GM23338 (cell line): ENCODE measurements at regions not wholly inside any gene's neighbourhood (a gene's known extent, or its start where the extent isn't known, plus 50 kb on each side); places are given as distances from the start of the nearest gene placed in this dataset.

ENCODE experiments used
- CREB1 ChIP-seq: fragments of 250-450 bp; sonication (Bioruptor Pico); IDR thresholded peaks from 2 replicates; pipeline ENCODE4 v1.5.0; 2020; ENCODE audit warnings: low read depth, mild to moderate bottlenecking, moderate library complexity
- EZH2 ChIP-seq: fragments of 200-600 bp; sonication (generic); IDR thresholded peaks from one replicate; pipeline ENCODE4 v1.8.0; 2017; ENCODE audit warnings: antibody characterized with exemption, mild to moderate bottlenecking, low read depth; ENCODE audit not compliant: unreplicated experiment
- EZH2phosphoT487 ChIP-seq: fragments of 200-600 bp; sonication (generic); IDR thresholded peaks from one replicate; pipeline ENCODE4 v1.8.1; 2018; ENCODE audit warnings: antibody characterized with exemption; ENCODE audit not compliant: unreplicated experiment
- POLR2AphosphoS5 ChIP-seq: IDR thresholded peaks from 2 replicates; pipeline ENCODE4 v1.6.1; 2016; ENCODE audit warnings: antibody characterized with exemption, low read depth
- TF ChIP-seq, protein P1 (sequence below), 2 experiments: fragments of 200-600 bp in 1 of 2; sonication (generic) in 1 of 2; conservative IDR thresholded peaks; 2 replicates each; pipeline versions ENCODE4 v1.5.1 to v1.6.1; 2016 to 2017; ENCODE audit warnings: antibody characterized with exemption in 2 of 2, low read depth in 2 of 2, mild to moderate bottlenecking in 2 of 2, moderate library complexity in 1 of 2
- TF ChIP-seq, protein P2 (sequence below): fragments of 250-450 bp; sonication (Bioruptor Pico); IDR thresholded peaks from 2 replicates; pipeline ENCODE4 v1.5.0; 2020; ENCODE audit warnings: mild to moderate bottlenecking, moderate library complexity
- TF ChIP-seq, protein P3 (sequence below): IDR thresholded peaks from one replicate; pipeline ENCODE4 v1.6.1; 2018; ENCODE audit warnings: antibody characterized with exemption; ENCODE audit not compliant: unreplicated experiment

DNA sequence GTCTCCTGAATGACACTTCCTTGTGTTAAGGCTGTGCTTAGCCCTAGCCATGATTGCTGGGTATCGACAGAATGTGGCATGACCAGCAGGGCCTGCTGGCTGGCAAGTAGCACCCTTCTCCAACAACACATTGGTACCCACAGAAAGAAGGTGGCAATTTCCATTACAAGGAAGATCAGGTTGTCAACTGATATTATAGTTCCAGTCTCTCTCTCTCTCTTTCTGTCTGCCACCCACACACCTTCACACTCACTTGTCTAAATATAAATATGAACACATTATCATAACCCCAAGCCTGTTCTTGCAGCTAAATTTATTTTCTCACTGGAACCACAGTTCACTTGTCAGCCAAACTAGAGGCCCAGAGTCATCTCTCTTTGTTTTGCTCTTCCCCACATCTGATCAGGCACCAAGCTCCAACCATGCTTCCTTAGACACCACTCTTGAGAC, 408.1 kb upstream of the PIK3R1 start:
- TF ChIP-seq POLR2AphosphoS5: no peak
- TF ChIP-seq, protein P1, sequence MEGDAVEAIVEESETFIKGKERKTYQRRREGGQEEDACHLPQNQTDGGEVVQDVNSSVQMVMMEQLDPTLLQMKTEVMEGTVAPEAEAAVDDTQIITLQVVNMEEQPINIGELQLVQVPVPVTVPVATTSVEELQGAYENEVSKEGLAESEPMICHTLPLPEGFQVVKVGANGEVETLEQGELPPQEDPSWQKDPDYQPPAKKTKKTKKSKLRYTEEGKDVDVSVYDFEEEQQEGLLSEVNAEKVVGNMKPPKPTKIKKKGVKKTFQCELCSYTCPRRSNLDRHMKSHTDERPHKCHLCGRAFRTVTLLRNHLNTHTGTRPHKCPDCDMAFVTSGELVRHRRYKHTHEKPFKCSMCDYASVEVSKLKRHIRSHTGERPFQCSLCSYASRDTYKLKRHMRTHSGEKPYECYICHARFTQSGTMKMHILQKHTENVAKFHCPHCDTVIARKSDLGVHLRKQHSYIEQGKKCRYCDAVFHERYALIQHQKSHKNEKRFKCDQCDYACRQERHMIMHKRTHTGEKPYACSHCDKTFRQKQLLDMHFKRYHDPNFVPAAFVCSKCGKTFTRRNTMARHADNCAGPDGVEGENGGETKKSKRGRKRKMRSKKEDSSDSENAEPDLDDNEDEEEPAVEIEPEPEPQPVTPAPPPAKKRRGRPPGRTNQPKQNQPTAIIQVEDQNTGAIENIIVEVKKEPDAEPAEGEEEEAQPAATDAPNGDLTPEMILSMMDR (conservative IDR thresholded peaks at IDR 0.05; ENCODE audit: low read depth in 2 of 2): no peak
- TF ChIP-seq, protein P2, sequence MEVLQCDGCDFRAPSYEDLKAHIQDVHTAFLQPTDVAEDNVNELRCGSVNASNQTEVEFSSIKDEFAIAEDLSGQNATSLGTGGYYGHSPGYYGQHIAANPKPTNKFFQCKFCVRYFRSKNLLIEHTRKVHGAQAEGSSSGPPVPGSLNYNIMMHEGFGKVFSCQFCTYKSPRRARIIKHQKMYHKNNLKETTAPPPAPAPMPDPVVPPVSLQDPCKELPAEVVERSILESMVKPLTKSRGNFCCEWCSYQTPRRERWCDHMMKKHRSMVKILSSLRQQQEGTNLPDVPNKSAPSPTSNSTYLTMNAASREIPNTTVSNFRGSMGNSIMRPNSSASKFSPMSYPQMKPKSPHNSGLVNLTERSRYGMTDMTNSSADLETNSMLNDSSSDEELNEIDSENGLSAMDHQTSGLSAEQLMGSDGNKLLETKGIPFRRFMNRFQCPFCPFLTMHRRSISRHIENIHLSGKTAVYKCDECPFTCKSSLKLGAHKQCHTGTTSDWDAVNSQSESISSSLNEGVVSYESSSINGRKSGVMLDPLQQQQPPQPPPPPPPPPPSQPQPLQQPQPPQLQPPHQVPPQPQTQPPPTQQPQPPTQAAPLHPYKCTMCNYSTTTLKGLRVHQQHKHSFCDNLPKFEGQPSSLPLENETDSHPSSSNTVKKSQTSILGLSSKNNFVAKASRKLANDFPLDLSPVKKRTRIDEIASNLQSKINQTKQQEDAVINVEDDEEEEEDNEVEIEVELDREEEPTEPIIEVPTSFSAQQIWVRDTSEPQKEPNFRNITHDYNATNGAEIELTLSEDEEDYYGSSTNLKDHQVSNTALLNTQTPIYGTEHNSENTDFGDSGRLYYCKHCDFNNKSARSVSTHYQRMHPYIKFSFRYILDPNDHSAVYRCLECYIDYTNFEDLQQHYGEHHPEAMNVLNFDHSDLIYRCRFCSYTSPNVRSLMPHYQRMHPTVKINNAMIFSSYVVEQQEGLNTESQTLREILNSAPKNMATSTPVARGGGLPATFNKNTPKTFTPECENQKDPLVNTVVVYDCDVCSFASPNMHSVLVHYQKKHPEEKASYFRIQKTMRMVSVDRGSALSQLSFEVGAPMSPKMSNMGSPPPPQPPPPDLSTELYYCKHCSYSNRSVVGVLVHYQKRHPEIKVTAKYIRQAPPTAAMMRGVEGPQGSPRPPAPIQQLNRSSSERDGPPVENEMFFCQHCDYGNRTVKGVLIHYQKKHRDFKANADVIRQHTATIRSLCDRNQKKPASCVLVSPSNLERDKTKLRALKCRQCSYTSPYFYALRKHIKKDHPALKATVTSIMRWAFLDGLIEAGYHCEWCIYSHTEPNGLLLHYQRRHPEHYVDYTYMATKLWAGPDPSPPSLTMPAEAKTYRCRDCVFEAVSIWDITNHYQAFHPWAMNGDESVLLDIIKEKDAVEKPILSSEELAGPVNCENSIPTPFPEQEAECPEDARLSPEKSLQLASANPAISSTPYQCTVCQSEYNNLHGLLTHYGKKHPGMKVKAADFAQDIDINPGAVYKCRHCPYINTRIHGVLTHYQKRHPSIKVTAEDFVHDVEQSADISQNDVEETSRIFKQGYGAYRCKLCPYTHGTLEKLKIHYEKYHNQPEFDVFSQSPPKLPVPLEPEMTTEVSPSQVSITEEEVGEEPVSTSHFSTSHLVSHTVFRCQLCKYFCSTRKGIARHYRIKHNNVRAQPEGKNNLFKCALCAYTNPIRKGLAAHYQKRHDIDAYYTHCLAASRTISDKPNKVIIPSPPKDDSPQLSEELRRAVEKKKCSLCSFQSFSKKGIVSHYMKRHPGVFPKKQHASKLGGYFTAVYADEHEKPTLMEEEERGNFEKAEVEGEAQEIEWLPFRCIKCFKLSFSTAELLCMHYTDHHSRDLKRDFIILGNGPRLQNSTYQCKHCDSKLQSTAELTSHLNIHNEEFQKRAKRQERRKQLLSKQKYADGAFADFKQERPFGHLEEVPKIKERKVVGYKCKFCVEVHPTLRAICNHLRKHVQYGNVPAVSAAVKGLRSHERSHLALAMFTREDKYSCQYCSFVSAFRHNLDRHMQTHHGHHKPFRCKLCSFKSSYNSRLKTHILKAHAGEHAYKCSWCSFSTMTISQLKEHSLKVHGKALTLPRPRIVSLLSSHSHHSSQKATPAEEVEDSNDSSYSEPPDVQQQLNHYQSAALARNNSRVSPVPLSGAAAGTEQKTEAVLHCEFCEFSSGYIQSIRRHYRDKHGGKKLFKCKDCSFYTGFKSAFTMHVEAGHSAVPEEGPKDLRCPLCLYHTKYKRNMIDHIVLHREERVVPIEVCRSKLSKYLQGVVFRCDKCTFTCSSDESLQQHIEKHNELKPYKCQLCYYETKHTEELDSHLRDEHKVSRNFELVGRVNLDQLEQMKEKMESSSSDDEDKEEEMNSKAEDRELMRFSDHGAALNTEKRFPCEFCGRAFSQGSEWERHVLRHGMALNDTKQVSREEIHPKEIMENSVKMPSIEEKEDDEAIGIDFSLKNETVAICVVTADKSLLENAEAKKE (CRISPR knock-in tag): no peak
- TF ChIP-seq CREB1 (CRISPR knock-in tag): no peak
- no peak for TF ChIP-seq EZH2phosphoT487
- TF ChIP-seq EZH2: no peak
- TF ChIP-seq, protein P3, sequence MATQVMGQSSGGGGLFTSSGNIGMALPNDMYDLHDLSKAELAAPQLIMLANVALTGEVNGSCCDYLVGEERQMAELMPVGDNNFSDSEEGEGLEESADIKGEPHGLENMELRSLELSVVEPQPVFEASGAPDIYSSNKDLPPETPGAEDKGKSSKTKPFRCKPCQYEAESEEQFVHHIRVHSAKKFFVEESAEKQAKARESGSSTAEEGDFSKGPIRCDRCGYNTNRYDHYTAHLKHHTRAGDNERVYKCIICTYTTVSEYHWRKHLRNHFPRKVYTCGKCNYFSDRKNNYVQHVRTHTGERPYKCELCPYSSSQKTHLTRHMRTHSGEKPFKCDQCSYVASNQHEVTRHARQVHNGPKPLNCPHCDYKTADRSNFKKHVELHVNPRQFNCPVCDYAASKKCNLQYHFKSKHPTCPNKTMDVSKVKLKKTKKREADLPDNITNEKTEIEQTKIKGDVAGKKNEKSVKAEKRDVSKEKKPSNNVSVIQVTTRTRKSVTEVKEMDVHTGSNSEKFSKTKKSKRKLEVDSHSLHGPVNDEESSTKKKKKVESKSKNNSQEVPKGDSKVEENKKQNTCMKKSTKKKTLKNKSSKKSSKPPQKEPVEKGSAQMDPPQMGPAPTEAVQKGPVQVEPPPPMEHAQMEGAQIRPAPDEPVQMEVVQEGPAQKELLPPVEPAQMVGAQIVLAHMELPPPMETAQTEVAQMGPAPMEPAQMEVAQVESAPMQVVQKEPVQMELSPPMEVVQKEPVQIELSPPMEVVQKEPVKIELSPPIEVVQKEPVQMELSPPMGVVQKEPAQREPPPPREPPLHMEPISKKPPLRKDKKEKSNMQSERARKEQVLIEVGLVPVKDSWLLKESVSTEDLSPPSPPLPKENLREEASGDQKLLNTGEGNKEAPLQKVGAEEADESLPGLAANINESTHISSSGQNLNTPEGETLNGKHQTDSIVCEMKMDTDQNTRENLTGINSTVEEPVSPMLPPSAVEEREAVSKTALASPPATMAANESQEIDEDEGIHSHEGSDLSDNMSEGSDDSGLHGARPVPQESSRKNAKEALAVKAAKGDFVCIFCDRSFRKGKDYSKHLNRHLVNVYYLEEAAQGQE: no peak
